Loucy (cell line): ENCODE measurements at regions not wholly inside any gene's neighbourhood (a gene's known extent, or its start where the extent isn't known, plus 50 kb on each side); places are given as distances from the start of the nearest gene placed in this dataset.

Source experiments
- EZH2phosphoT487 ChIP-seq: fragments of 200-600 bp; IDR thresholded peaks from 2 replicates; pipeline ENCODE4 v1.6.1; 2018; ENCODE audit warnings: antibody characterized with exemption, mild to moderate bottlenecking, moderate library complexity, borderline replicate concordance
- TF ChIP-seq, protein P1 (sequence below): fragments of 200-600 bp; sonication (generic); conservative IDR thresholded peaks from 2 replicates; pipeline ENCODE4 v1.5.1; 2014; ENCODE audit warnings: mild to moderate bottlenecking, antibody characterized with exemption, low read length

DNA sequence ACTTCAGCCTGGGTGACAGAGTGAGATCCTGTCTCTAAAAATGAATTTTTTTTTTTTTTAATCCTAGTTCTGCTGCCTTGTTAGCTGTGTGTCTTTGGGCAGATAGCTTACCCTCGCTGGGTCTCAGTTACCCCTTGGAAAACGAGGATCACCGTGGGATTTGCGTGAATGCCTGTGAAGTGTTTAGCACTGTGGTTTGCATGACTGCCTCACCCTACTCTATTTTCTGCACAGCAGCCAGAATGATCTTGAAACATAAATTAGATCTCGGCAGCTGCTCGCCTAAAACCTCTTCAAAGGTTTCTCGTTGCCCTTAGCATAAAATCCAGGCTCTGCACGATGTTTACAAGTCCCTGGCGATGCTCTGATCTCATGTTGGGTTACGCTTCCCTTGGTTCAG is 71.2 kb upstream of the GRIN2A start:
- TF ChIP-seq, protein P1, sequence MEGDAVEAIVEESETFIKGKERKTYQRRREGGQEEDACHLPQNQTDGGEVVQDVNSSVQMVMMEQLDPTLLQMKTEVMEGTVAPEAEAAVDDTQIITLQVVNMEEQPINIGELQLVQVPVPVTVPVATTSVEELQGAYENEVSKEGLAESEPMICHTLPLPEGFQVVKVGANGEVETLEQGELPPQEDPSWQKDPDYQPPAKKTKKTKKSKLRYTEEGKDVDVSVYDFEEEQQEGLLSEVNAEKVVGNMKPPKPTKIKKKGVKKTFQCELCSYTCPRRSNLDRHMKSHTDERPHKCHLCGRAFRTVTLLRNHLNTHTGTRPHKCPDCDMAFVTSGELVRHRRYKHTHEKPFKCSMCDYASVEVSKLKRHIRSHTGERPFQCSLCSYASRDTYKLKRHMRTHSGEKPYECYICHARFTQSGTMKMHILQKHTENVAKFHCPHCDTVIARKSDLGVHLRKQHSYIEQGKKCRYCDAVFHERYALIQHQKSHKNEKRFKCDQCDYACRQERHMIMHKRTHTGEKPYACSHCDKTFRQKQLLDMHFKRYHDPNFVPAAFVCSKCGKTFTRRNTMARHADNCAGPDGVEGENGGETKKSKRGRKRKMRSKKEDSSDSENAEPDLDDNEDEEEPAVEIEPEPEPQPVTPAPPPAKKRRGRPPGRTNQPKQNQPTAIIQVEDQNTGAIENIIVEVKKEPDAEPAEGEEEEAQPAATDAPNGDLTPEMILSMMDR = no peak
- TF ChIP-seq EZH2phosphoT487 = no peak
